Astrocyte (in vitro differentiated cells and primary cell): ENCODE measurements at regions not wholly inside any gene's neighbourhood (a gene's known extent, or its start where the extent isn't known, plus 50 kb on each side); places are given as distances from the start of the nearest gene placed in this dataset.

Source experiments
- DNase-seq: peaks from one replicate; pipeline ENCODE4 v3.0.0-alpha.2; 2010; ENCODE audit warnings: low read depth
- FAIRE-seq: peaks from 2 replicates; lab custom pipeline; 2011; peaks lifted over from hg19 to GRCh38; lab: Jason Lieb, UNC
- H2AFZ ChIP-seq: 2 replicates; pipeline ENCODE4 v1.6.0; 2012; ENCODE audit warnings: low read depth, low read length, inconsistent platforms
- H3K27ac ChIP-seq: 2 replicates; pipeline ENCODE4 v1.5.1; 2011; ENCODE audit warnings: low read depth, low read length, inconsistent platforms
- H3K27me3 ChIP-seq: 2 replicates; pipeline ENCODE4 v1.6.0; 2011; ENCODE audit warnings: low read length, inconsistent platforms; ENCODE audit not compliant: insufficient read depth
- H3K36me3 ChIP-seq: 2 replicates; pipeline ENCODE4 v1.5.1; 2011; ENCODE audit warnings: low read length, inconsistent platforms; ENCODE audit not compliant: insufficient read depth
- H3K4me1 ChIP-seq: 2 replicates; pipeline ENCODE4 v1.5.1; 2011; ENCODE audit warnings: low read length, inconsistent platforms; ENCODE audit not compliant: insufficient read depth
- H3K4me2 ChIP-seq: 2 replicates; pipeline ENCODE4 v1.6.0; 2012; ENCODE audit warnings: low read length, inconsistent platforms
- H3K4me3 ChIP-seq: 2 replicates; pipeline ENCODE4 v1.5.1; 2011; ENCODE audit warnings: low read depth, mild to moderate bottlenecking, low read length, inconsistent platforms; ENCODE audit not compliant: insufficient read depth
- H3K79me2 ChIP-seq: 2 replicates; pipeline ENCODE4 v1.6.0; 2012; ENCODE audit warnings: mild to moderate bottlenecking, low read length, inconsistent platforms; ENCODE audit not compliant: insufficient read depth
- H3K9ac ChIP-seq: 2 replicates; pipeline ENCODE4 v1.6.0; 2012; ENCODE audit warnings: mild to moderate bottlenecking, low read length, inconsistent platforms
- H3K9me3 ChIP-seq: 2 replicates; pipeline ENCODE4 v1.5.1; 2012; ENCODE audit warnings: low read depth, mild to moderate bottlenecking, low read length, inconsistent platforms; ENCODE audit not compliant: insufficient read depth
- H4K20me1 ChIP-seq: 2 replicates; pipeline ENCODE4 v1.6.0; 2012; ENCODE audit warnings: low read length, inconsistent platforms; ENCODE audit not compliant: insufficient read depth
- H3K27ac Mint-ChIP-seq: one replicate; pipeline ENCODE4 v1.8.0; 2021; ENCODE audit warnings: mild to moderate bottlenecking, mixed read lengths; ENCODE audit not compliant: unreplicated experiment
- H3K27me3 Mint-ChIP-seq: one replicate; pipeline ENCODE4 v1.8.0; 2021; ENCODE audit warnings: low read depth, mixed read lengths; ENCODE audit not compliant: unreplicated experiment
- H3K36me3 Mint-ChIP-seq: one replicate; pipeline ENCODE4 v1.8.0; 2021; ENCODE audit warnings: low read depth, mixed read lengths; ENCODE audit not compliant: unreplicated experiment
- H3K4me1 Mint-ChIP-seq: one replicate; pipeline ENCODE4 v1.8.0; 2021; ENCODE audit warnings: low read depth, mixed read lengths; ENCODE audit not compliant: unreplicated experiment
- H3K4me3 Mint-ChIP-seq: one replicate; pipeline ENCODE4 v1.8.0; 2021; ENCODE audit warnings: mild to moderate bottlenecking, moderate library complexity, mixed read lengths; ENCODE audit not compliant: unreplicated experiment
- H3K9me3 Mint-ChIP-seq: one replicate; pipeline ENCODE4 v1.8.0; 2021; ENCODE audit warnings: mild to moderate bottlenecking, mixed read lengths; ENCODE audit not compliant: unreplicated experiment
- CTCF ChIP-seq: IDR thresholded peaks from 2 replicates; pipeline ENCODE4 v1.5.1; 2011; ENCODE audit warnings: low read depth, mild to moderate bottlenecking, inconsistent platforms, low read length, moderate library complexity; ENCODE audit not compliant: insufficient read depth
- EZH2 ChIP-seq: IDR thresholded peaks from 2 replicates; pipeline ENCODE4 v1.6.1; 2012; ENCODE audit warnings: mild to moderate bottlenecking, low read length, inconsistent platforms; ENCODE audit not compliant: insufficient read depth

- H3K9me3 Mint-ChIP-seq, result peaks cover 5% of the 10 kb centered on the region
- H3K27me3 Mint-ChIP-seq, result peaks cover 11% of the 10 kb centered on the region
- H3K4me2 ChIP-seq, result no peak overlapping the region
- no peaks in the 10 kb centered on the region for H3K4me1 ChIP-seq
- H3K27ac Mint-ChIP-seq, result no peak overlapping the region
- H3K4me3 ChIP-seq, result no peak overlapping the region
- H3K36me3 Mint-ChIP-seq, result peaks cover 2% of the 10 kb centered on the region
- no peak overlapping the region for H3K9ac ChIP-seq
- FAIRE-seq, result no peak
- DNase-seq, result no peak
- no peak overlapping the region for H3K27ac ChIP-seq
- peaks cover 13% of the 10 kb centered on the region for H3K9me3 ChIP-seq
- H3K27me3 ChIP-seq, result no peaks in the 10 kb centered on the region
- H2AFZ ChIP-seq, result no peak overlapping the region
- H3K36me3 ChIP-seq, result no peaks in the 10 kb centered on the region
- no peaks in the 10 kb centered on the region for H3K79me2 ChIP-seq
- TF ChIP-seq EZH2, result no peak
- TF ChIP-seq CTCF, result no peak
- no peak overlapping the region for H3K4me3 Mint-ChIP-seq
- H4K20me1 ChIP-seq, result no peaks in the 10 kb centered on the region
- no peaks in the 10 kb centered on the region for H3K4me1 Mint-ChIP-seq
Observed at GRCh38 chr5:6837095-6837494, 123.9 kb downstream of the TENT4A start.

GRCh38 chr5:6837519-6838110, 124.4 kb downstream of the TENT4A start:
- Histone ChIP-seq H3K4me3 (no peak overlapping the region), H3K79me2 (no peaks in the 10 kb centered on the region), H3K9me3 (peaks cover 13% of the 10 kb centered on the region), H3K27me3 (no peaks in the 10 kb centered on the region), H3K27ac (no peak overlapping the region), H3K9ac (no peak overlapping the region), H3K4me2 (no peak overlapping the region), H3K36me3 (no peaks in the 10 kb centered on the region), H3K4me1 (no peaks in the 10 kb centered on the region), H2AFZ (no peak overlapping the region), H4K20me1 (no peaks in the 10 kb centered on the region)
- H3K4me1 Mint-ChIP-seq, result no peaks in the 10 kb centered on the region
- no peak overlapping the region for H3K4me3 Mint-ChIP-seq
- DNase-seq (no peak), FAIRE-seq (no peak)
- H3K9me3 Mint-ChIP-seq, result peaks cover 5% of the 10 kb centered on the region
- TF ChIP-seq EZH2 (no peak), CTCF (no peak)
- peaks cover 11% of the 10 kb centered on the region for H3K27me3 Mint-ChIP-seq
- no peak overlapping the region for H3K27ac Mint-ChIP-seq
- H3K36me3 Mint-ChIP-seq, result peaks cover 2% of the 10 kb centered on the region

- Mint-ChIP-seq H3K4me1 (no peaks in the 10 kb centered on the region), H3K36me3 (peaks cover 4% of the 10 kb centered on the region), H3K4me3 (no peak overlapping the region), H3K27ac (no peak overlapping the region), H3K9me3 (peaks cover 6% of the 10 kb centered on the region), H3K27me3 (peaks cover 12% of the 10 kb centered on the region)
- no peak overlapping the region for H3K4me2 ChIP-seq
- no peaks in the 10 kb centered on the region for H3K79me2 ChIP-seq
- H3K27ac ChIP-seq, result no peak overlapping the region
- H4K20me1 ChIP-seq, result no peaks in the 10 kb centered on the region
- FAIRE-seq (no peak), DNase-seq (no peak)
- no peak overlapping the region for H2AFZ ChIP-seq
- TF ChIP-seq CTCF, result no peak
- no peak for TF ChIP-seq EZH2
- no peak overlapping the region for H3K4me3 ChIP-seq
- no peaks in the 10 kb centered on the region for H3K36me3 ChIP-seq
- H3K4me1 ChIP-seq, result no peaks in the 10 kb centered on the region
- no peak overlapping the region for H3K9ac ChIP-seq
- no peaks in the 10 kb centered on the region for H3K27me3 ChIP-seq
- peaks cover 13% of the 10 kb centered on the region for H3K9me3 ChIP-seq
Observed at GRCh38 chr5:6838736-6839135, 125.5 kb downstream of the TENT4A start.
